ENCODE measurements at regions not wholly inside any gene's neighbourhood (a gene's known extent, or its start where the extent isn't known, plus 50 kb on each side); places are given as distances from the start of the nearest gene placed in this dataset.

GRCh38 chr10:23980094-23980493, 228.8 kb upstream of the KIAA1217 start:
- POLR2A ChIA-PET, result no interaction called here
- DNase-seq (ENCODE audit: low read depth, low spot score), result no peak

More at GRCh38 chr10:23980094-23980493, 228.8 kb upstream of the KIAA1217 start:
- Histone ChIP-seq H3K36me3 (ENCODE audit: control insufficient read depth in 2 of 2, extremely low read depth in 1 of 2, insufficient read depth in 2 of 2, low read length in 2 of 2) (no peaks in the 10 kb centered on the region), H4K20me1 (replicated peaks; ENCODE audit: control insufficient read depth, extremely low read depth, insufficient read depth, low read length) (no peaks in the 10 kb centered on the region), H3K9me3 (replicated peaks; ENCODE audit: control insufficient read depth, insufficient read depth, low read length) (no peaks in the 10 kb centered on the region), H3K79me2 (ENCODE audit: control insufficient read depth, insufficient read depth, low read length) (no peaks in the 10 kb centered on the region), H3K4me1 (ENCODE audit: control insufficient read depth, extremely low read depth, insufficient read depth, low read length) (no peaks in the 10 kb centered on the region), H3K27ac (ENCODE audit: insufficient read depth, low read depth, low read length) (no peak overlapping the region), H3K9me1 (replicated peaks; ENCODE audit: control insufficient read depth, extremely low read depth, insufficient read depth, low read length) (no peaks in the 10 kb centered on the region), H3K4me2 (ENCODE audit: insufficient read depth, low read length) (no peak overlapping the region), H3K9ac (replicated peaks; ENCODE audit: extremely low read depth, insufficient read depth, low read length) (no peak overlapping the region), H2AFZ (ENCODE audit: low read depth, low read length) (no peak overlapping the region), H3K4me3 (replicated peaks in 1 of 3; ENCODE audit: insufficient read depth in 1 of 3, low read depth in 1 of 3, low read length in 3 of 3) (no peak overlapping the region), H3K27me3 (ENCODE audit: control insufficient read depth in 2 of 2, insufficient read depth in 2 of 2, low read length in 2 of 2) (no peaks in the 10 kb centered on the region)
- no TSS peak for BruUV-seq (replicated peaks)
- intact Hi-C loops (cut with micrococcal nuclease), result no loop called here
- CTCF ChIA-PET, result no interaction called here
- no peak for FAIRE-seq
- dilution Hi-C loops (cut with MboI; ENCODE audit: extremely low pct_ligation_motif_present, low sequenced_read_pairs), result no loop called here
- TF ChIP-seq GATA2 (IDR thresholded peaks at IDR 0.05; ENCODE audit: insufficient read depth, insufficient read length, low read depth, low read length) (no peak), MYC (IDR thresholded peaks at IDR 0.05; ENCODE audit: low read depth, low read length) (no peak), FOS (IDR thresholded peaks at IDR 0.05; ENCODE audit: borderline replicate concordance, insufficient read depth, low read length) (no peak), CTCF (IDR thresholded peaks at IDR 0.05; ENCODE audit: extremely low read depth in 1 of 2, insufficient read depth in 1 of 2, low read depth in 1 of 2, low read length in 2 of 2) (no peak), JUN (IDR thresholded peaks at IDR 0.05; ENCODE audit: borderline replicate concordance, insufficient read depth, insufficient read length, low read depth) (no peak), POLR2AphosphoS5 (IDR thresholded peaks at IDR 0.05; ENCODE audit: insufficient read depth, low read depth, low read length) (no peak), MAX (IDR thresholded peaks at IDR 0.05; ENCODE audit: insufficient read depth, insufficient read length) (no peak), POLR2A (IDR thresholded peaks at IDR 0.05; ENCODE audit: low read depth, low read length) (no peak), EZH2 (IDR thresholded peaks at IDR 0.05; ENCODE audit: borderline replicate concordance, low read depth, low read length, severe bottlenecking) (no peak)
